ENCODE measurements at regions not wholly inside any gene's neighbourhood (a gene's known extent, or its start where the extent isn't known, plus 50 kb on each side); places are given as distances from the start of the nearest gene placed in this dataset.

GRCh38 chr5:24388448-24388847, 256.3 kb downstream of the CDH10 start:
- TF ChIP-seq CEBPB (IDR thresholded peaks at IDR 0.05; ENCODE audit: low read depth, low read length) (no peak), MAZ (IDR thresholded peaks at IDR 0.05; ENCODE audit: borderline replicate concordance, low read depth, low read length) (no peak), POLR2A (IDR thresholded peaks at IDR 0.05; ENCODE audit: low read depth, low read length) (no peak), RCOR1 (IDR thresholded peaks at IDR 0.05; ENCODE audit: insufficient replicate concordance, low read length) (no peak), MAFK (IDR thresholded peaks at IDR 0.05; ENCODE audit: low read depth, low read length) (no peak), CHD1 (IDR thresholded peaks at IDR 0.05; ENCODE audit: low read depth, low read length) (no peak), SMC3 (IDR thresholded peaks at IDR 0.05; ENCODE audit: low read depth, low read length) (no peak), RFX5 (IDR thresholded peaks at IDR 0.05; ENCODE audit: low read depth, low read length) (no peak), FOS (IDR thresholded peaks at IDR 0.05; ENCODE audit: low read depth, low read length) (no peak)
- TF ChIP-seq, protein P1, sequence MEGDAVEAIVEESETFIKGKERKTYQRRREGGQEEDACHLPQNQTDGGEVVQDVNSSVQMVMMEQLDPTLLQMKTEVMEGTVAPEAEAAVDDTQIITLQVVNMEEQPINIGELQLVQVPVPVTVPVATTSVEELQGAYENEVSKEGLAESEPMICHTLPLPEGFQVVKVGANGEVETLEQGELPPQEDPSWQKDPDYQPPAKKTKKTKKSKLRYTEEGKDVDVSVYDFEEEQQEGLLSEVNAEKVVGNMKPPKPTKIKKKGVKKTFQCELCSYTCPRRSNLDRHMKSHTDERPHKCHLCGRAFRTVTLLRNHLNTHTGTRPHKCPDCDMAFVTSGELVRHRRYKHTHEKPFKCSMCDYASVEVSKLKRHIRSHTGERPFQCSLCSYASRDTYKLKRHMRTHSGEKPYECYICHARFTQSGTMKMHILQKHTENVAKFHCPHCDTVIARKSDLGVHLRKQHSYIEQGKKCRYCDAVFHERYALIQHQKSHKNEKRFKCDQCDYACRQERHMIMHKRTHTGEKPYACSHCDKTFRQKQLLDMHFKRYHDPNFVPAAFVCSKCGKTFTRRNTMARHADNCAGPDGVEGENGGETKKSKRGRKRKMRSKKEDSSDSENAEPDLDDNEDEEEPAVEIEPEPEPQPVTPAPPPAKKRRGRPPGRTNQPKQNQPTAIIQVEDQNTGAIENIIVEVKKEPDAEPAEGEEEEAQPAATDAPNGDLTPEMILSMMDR (conservative IDR thresholded peaks at IDR 0.05; ENCODE audit: low read depth, low read length), result no peak

Data from IMR-90 (cell line).